ENCODE measurements at regions not wholly inside any gene's neighbourhood (a gene's known extent, or its start where the extent isn't known, plus 50 kb on each side); places are given as distances from the start of the nearest gene placed in this dataset.

DNA sequence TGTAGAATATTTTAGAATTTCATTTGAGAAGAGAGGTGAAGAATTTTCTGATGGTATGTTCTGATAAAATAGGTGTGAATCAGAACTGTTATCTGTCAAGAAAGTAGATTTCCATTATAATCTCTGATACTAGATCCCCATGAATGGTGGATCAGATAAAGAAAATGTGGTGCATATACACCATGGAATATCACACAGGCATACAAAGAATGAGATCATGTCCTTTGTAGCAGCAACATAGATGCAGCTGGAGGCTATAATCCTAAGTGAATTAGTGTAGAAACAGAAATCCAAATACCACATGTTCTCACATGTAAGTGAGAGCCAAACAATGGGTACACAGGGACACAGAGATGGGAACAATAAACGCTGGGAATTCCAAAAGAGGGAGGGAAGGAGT lies 372.0 kb upstream of the ATP2B1 start:
- TF ChIP-seq, protein P1, sequence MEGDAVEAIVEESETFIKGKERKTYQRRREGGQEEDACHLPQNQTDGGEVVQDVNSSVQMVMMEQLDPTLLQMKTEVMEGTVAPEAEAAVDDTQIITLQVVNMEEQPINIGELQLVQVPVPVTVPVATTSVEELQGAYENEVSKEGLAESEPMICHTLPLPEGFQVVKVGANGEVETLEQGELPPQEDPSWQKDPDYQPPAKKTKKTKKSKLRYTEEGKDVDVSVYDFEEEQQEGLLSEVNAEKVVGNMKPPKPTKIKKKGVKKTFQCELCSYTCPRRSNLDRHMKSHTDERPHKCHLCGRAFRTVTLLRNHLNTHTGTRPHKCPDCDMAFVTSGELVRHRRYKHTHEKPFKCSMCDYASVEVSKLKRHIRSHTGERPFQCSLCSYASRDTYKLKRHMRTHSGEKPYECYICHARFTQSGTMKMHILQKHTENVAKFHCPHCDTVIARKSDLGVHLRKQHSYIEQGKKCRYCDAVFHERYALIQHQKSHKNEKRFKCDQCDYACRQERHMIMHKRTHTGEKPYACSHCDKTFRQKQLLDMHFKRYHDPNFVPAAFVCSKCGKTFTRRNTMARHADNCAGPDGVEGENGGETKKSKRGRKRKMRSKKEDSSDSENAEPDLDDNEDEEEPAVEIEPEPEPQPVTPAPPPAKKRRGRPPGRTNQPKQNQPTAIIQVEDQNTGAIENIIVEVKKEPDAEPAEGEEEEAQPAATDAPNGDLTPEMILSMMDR (IDR thresholded peaks at IDR 0.05; ENCODE audit: control extremely low read depth, extremely low read depth): no peak
- no peaks in the 10 kb centered on the region for H3K27me3 ChIP-seq (ENCODE audit: control insufficient read depth in 3 of 3, insufficient read depth in 3 of 3, low read length in 2 of 3)
- DNase-seq: no peak
- peaks cover 0 to 5% (median 0%) of the 10 kb centered on the region in 5 donors for H3K4me1 ChIP-seq (ENCODE audit: control insufficient read depth in 5 of 5, insufficient read depth in 5 of 5, low read length in 5 of 5)
- H3K9me3 ChIP-seq (ENCODE audit: control insufficient read depth in 4 of 4, insufficient read depth in 3 of 4, low read length in 3 of 4): no peaks in the 10 kb centered on the region
- H3K27ac ChIP-seq (ENCODE audit: low read depth in 1 of 2, low read length in 1 of 2): no peak overlapping the region
- H3K4me3 ChIP-seq: no peak overlapping the region
- 69% methylated on average over 1 of the region's 1 CpG for WGBS, 2 donors
- no peaks in the 10 kb centered on the region for H3K36me3 ChIP-seq (ENCODE audit: control insufficient read depth in 4 of 4, insufficient read depth in 4 of 4, low read length in 4 of 4)
- no peak for ATAC-seq (ENCODE audit: insufficient read depth, low FRiP score)
- no peak overlapping the region for H3K9ac ChIP-seq (ENCODE audit: insufficient read depth in 1 of 2, low read length in 2 of 2)

- Histone ChIP-seq H3K4me3 (no peak overlapping the region), H3K27ac (ENCODE audit: low read depth in 1 of 2, low read length in 1 of 2) (no peak overlapping the region), H3K36me3 (ENCODE audit: control insufficient read depth in 4 of 4, insufficient read depth in 4 of 4, low read length in 4 of 4) (no peaks in the 10 kb centered on the region), H3K27me3 (ENCODE audit: control insufficient read depth in 3 of 3, insufficient read depth in 3 of 3, low read length in 2 of 3) (no peaks in the 10 kb centered on the region), H3K4me1 (ENCODE audit: control insufficient read depth in 5 of 5, insufficient read depth in 5 of 5, low read length in 5 of 5) (no peaks in the 10 kb centered on the region), H3K9ac (ENCODE audit: insufficient read depth in 1 of 2, low read length in 2 of 2) (no peak overlapping the region), H3K9me3 (ENCODE audit: control insufficient read depth in 4 of 4, insufficient read depth in 3 of 4, low read length in 3 of 4) (no peaks in the 10 kb centered on the region)
- 66 to 93% methylated on average over 4 of the region's 4 CpGs for WGBS, 2 donors
- DNase-seq (no peak), ATAC-seq (ENCODE audit: insufficient read depth, low FRiP score) (no peak)
- TF ChIP-seq, protein P1 (IDR thresholded peaks at IDR 0.05; ENCODE audit: control extremely low read depth, extremely low read depth): no peak
Observed at GRCh38 chr12:90079529-90080210, 371.0 kb upstream of the ATP2B1 start.

DNA sequence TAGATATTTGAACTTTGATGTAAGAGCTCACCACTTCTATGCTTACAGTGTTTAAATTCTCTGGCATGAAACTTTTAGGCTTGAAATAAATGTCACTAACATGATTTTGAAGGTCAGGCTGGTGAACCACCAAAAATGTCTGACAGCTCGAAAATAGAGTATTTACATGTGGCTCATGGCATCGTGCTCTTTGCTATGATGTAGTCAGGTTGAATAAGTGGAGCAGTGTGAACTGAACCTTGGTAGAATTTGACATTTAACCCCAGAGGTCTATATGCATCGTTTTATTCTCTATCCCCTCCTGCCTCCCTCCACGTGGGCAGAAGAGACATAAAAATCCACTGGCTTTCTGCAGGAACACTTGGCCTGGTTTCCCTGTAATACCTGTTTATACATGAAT lies 369.7 kb upstream of the ATP2B1 start:
- no peak overlapping the region for H3K27ac ChIP-seq (ENCODE audit: low read depth in 1 of 2, low read length in 1 of 2)
- TF ChIP-seq, protein P1 (IDR thresholded peaks at IDR 0.05; ENCODE audit: control extremely low read depth, extremely low read depth): no peak
- DNase-seq (no peak), ATAC-seq (ENCODE audit: insufficient read depth, low FRiP score) (no peak)
- H3K4me3 ChIP-seq: no peak overlapping the region
- no peak overlapping the region for H3K9ac ChIP-seq (ENCODE audit: insufficient read depth in 1 of 2, low read length in 2 of 2)
- H3K4me1 ChIP-seq (ENCODE audit: control insufficient read depth in 5 of 5, insufficient read depth in 5 of 5, low read length in 5 of 5): no peaks in the 10 kb centered on the region
- H3K36me3 ChIP-seq (ENCODE audit: control insufficient read depth in 4 of 4, insufficient read depth in 4 of 4, low read length in 4 of 4): no peaks in the 10 kb centered on the region
- 81 to 87% methylated on average over 4 of the region's 4 CpGs for WGBS, 2 donors
- H3K9me3 ChIP-seq (ENCODE audit: control insufficient read depth in 4 of 4, insufficient read depth in 3 of 4, low read length in 3 of 4): no peaks in the 10 kb centered on the region
- H3K27me3 ChIP-seq (ENCODE audit: control insufficient read depth in 3 of 3, insufficient read depth in 3 of 3, low read length in 2 of 3): no peaks in the 10 kb centered on the region

- 82 to 88% methylated on average over 4 of the region's 4 CpGs for WGBS, 2 donors
- H3K9me3 ChIP-seq (ENCODE audit: control insufficient read depth in 4 of 4, insufficient read depth in 3 of 4, low read length in 3 of 4): no peaks in the 10 kb centered on the region
- H3K36me3 ChIP-seq (ENCODE audit: control insufficient read depth in 4 of 4, insufficient read depth in 4 of 4, low read length in 4 of 4): no peaks in the 10 kb centered on the region
- no peak overlapping the region for H3K9ac ChIP-seq (ENCODE audit: insufficient read depth in 1 of 2, low read length in 2 of 2)
- H3K27ac ChIP-seq (ENCODE audit: low read depth in 1 of 2, low read length in 1 of 2): no peak overlapping the region
- no peak overlapping the region for H3K4me3 ChIP-seq
- TF ChIP-seq, protein P1 (IDR thresholded peaks at IDR 0.05; ENCODE audit: control extremely low read depth, extremely low read depth): no peak
- no peaks in the 10 kb centered on the region for H3K4me1 ChIP-seq (ENCODE audit: control insufficient read depth in 5 of 5, insufficient read depth in 5 of 5, low read length in 5 of 5)
- no peaks in the 10 kb centered on the region for H3K27me3 ChIP-seq (ENCODE audit: control insufficient read depth in 3 of 3, insufficient read depth in 3 of 3, low read length in 2 of 3)
- ATAC-seq (ENCODE audit: insufficient read depth, low FRiP score): no peak
- DNase-seq: no peak
Observed at GRCh38 chr12:90077756-90078155, 369.1 kb upstream of the ATP2B1 start.

Data from lung (tissue), 11 donors.